NCI-H146 treated with DMSO at 0.1 percent for 48 hours (cell line): ENCODE measurements at regions not wholly inside any gene's neighbourhood (a gene's known extent, or its start where the extent isn't known, plus 50 kb on each side); places are given as distances from the start of the nearest gene placed in this dataset.
"Not testable (repeated sequence)": the region's sequence is repeated elsewhere in the genome, so short reads cannot be mapped to it uniquely, and the experiment has no call there.

Source experiments
- DNase-seq: peaks from one replicate; lab custom pipeline; 2025; ENCODE audit not compliant: unreplicated experiment; lab: John Stamatoyannopoulos, UW

DNA sequence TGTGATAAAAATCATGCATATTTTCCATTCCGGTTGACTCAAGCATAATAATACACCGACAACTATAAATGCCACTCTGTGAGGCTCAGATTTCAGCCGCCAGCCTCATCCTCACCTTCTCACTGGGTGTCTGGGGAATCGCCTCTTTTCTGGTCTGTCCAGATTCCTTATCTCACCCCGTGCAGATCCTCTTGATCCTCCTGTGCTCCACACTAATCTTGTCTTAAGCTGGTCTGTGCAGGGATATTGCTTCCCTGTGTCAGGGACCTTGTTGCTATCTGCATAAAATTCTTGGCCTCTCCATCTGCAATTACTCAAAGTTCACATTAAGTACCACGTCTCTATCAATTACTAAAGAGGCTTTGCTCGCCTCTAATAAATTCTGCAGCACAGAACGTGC lies 116.6 kb upstream of the SPACA7 start:
- DNase-seq: no peak

DNA sequence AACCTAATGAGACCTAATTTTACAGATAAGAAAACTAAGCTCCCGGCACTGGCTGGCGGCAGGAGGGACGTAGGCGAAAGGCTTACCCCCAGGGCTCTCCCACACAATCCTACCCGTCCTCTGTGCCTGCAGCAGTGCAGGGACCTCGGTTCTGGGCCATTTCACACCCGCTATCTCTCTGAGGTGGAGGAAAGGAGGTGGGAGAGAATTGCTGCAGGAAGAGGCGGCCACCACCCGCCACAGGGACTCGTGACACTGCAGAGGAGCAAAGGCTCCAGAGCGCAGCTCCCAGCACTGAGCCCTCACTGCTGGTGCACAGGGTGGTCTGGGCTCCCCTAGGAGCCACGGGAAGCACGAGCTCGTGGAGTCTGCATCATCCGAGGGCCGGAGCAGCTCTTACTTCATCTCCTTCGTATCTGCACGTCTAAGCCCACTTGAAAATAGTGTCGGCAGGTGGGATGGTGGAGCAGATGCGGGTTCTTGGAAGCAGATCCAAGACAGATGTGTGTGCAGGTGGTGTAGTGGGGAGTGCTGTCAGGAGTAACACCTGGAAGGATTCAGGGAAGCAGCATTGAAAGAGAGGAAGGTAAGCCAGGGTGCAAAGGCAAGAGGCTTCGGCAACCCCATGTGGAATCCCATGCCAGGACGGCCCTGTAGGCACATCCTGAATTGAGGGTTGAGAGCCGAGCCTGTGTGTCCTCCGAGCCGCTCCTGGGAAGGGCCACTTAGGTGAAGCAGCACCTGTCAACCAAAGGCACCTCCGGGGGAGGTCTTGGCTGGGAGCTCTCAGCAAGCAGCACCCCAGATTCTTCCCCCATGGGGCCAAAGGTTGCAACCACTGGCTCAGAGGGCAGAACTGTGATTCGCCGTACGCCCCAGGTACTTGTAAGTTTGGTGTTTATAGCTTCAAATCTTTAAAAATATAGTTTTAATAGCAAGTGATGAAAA lies 115.8 kb upstream of the SPACA7 start:
- no peak for DNase-seq

DNA sequence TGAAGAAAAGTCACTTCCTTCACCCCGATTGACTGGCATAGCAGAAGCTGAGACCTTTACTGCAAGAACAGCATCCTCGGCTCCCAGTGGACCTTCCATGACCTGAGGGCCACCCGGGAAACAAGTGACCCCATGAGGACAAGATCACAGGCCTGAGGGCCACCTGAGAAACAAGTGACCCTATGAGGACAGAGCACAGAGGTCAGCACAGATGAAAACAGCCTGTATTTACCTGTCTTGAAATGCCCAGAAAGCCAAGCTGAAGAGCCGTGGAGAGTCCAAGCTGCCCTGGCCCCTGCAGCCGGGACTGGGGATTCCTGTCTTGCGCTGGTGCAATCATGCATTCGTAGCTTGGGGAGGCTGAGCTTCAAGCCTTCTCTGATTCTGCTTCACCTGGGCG lies 114.2 kb upstream of the SPACA7 start:
- no peak for DNase-seq

DNA sequence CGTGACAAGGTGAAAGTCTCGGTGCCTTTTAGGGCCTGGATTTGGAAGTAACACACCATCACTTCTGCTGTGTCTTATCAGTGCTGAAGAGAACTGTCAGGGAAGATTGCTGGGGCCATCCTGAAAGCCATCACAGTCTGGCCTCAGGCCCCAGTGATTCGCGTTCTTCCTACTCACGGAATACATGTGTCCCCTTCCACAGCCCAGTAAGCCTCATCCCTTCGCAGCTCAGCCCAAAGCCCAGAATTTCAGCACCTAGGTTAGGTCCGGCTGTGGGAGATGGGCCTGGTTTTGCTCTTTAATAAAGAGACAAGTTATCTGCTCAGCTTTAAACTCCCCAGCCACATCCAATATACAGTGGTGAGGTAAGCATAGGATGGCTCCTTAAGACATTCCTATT lies 113.0 kb upstream of the SPACA7 start:
- no peak for DNase-seq

- no peak for DNase-seq
Measured at GRCh38 chr13:112267660-112268059, 108.5 kb upstream of the SPACA7 start.

DNA sequence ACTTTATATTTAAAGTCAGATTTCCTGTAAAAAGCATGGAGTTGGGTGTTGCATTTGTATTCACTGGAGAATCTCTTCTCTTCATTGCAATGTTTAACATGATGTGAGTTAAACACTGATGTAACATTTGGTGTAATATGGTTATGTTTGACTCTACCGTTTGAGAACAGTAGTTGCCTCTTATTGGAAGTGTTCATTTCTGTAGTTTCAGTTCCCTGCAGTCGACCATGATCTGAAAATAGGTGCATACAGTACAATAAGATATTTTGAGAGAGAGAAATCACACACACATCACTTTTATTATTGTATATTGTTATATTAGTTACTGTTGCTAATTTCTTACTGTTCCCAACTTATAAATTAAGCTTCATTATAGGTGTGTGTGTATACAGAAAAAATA lies 105.2 kb upstream of the SPACA7 start:
- no peak for DNase-seq

- not testable (repeated sequence) for DNase-seq
Measured at GRCh38 chr13:112286733-112287132, 89.4 kb upstream of the SPACA7 start.

GRCh38 chr13:112320303-112320702 lies 55.9 kb upstream of the SPACA7 start:
- DNase-seq: no peak

DNA sequence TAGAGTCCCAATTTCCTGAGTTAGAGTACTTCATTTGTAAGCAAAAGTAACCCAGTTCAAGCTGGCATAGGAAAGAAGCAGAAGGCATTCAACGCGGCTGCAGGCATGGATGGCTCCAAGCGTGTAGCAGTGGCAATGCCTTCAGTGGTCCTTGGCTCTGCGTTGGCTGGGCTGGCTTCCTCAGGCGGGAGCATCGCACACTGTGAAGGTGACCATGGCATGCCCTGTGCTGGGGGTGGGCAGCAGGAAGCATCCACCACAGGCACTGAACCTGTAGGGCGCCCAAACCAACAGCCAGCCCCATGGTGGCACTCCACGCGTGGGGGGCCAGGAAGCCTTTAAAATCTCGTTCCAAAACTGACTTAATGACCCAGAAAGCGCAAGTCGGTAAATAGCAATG lies 53.6 kb upstream of the SPACA7 start:
- no peak for DNase-seq

GRCh38 chr13:112324116-112324515 lies 52.0 kb upstream of the SPACA7 start:
- peak; percentile 35 for DNase-seq

DNA sequence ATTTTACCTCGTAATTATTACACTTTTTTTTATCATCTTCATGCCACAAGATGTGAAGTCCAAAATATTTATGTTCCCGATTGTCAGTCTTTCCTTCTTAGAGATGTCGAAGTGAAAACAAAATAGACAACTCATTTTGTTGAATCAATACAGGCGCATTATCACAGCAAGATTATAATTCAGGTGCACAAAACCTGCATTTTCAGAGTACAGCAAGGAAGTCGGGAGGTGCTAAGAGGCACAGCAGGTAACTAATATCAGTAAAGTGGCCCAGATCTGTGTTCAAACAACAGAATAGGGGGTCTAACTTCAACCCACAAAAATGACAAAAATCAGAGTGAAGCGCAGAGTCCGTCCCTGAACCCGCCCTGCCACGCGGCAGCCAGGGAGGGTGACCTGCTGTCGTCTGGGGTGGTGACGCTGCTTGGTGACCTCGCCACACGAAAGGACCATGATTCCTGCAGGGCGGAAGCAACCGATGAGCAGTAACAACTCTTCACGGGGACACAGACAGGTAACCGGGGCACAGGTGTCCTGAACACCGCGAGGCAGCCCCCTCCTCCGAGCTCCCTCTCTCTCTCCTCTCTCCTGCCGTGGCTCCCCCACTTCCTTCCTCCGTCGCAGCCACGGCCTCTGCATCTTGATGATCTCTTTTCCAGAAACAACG lies 50.9 kb upstream of the SPACA7 start:
- DNase-seq: peak; percentile 37

- DNase-seq: no peak
Measured at GRCh38 chr13:112325920-112326645, 50.1 kb upstream of the SPACA7 start.
